HG02759 (cell line): ENCODE measurements at regions not wholly inside any gene's neighbourhood (a gene's known extent, or its start where the extent isn't known, plus 50 kb on each side); places are given as distances from the start of the nearest gene placed in this dataset.

Source experiments
- ATAC-seq: cut with Tn5 transposase; IDR thresholded peaks from one replicate; pipeline ENCODE4 v1.9.1; 2021; ENCODE audit warnings: mild to moderate bottlenecking, moderate library complexity; ENCODE audit not compliant: unreplicated experiment

- ATAC-seq = no peak
These were observed 370.2 kb downstream of the CMPK2 start for GRCh38 chr2:6495466-6495865.

- ATAC-seq = no peak
These were observed 369.3 kb downstream of the CMPK2 start for GRCh38 chr2:6496376-6496775.

- ATAC-seq = no peak
These were observed 368.7 kb downstream of the CMPK2 start for GRCh38 chr2:6497048-6497447.

- ATAC-seq = no peak
These were observed 366.9 kb downstream of the CMPK2 start for GRCh38 chr2:6498841-6499240.

GRCh38 chr2:6499691-6500090 lies 366.0 kb downstream of the CMPK2 start:
- ATAC-seq = no peak

- no peak for ATAC-seq
These were observed 359.3 kb downstream of the CMPK2 start for GRCh38 chr2:6506361-6506794.

- ATAC-seq = no peak
These were observed 358.8 kb downstream of the CMPK2 start for GRCh38 chr2:6506859-6507258.

GRCh38 chr2:6510532-6510931 lies 355.2 kb downstream of the CMPK2 start:
- no peak for ATAC-seq

- ATAC-seq = no peak
These were observed 353.1 kb downstream of the CMPK2 start for GRCh38 chr2:6512589-6512988.

GRCh38 chr2:6516674-6517073 lies 349.0 kb downstream of the CMPK2 start:
- ATAC-seq = no peak

GRCh38 chr2:6518361-6518760 lies 347.3 kb downstream of the CMPK2 start:
- no peak for ATAC-seq

GRCh38 chr2:6523476-6523875 lies 342.2 kb downstream of the CMPK2 start:
- no peak for ATAC-seq

GRCh38 chr2:6524691-6525474 lies 340.8 kb downstream of the CMPK2 start:
- no peak for ATAC-seq

GRCh38 chr2:6525475-6525964 lies 340.2 kb downstream of the CMPK2 start:
- ATAC-seq = no peak

- no peak for ATAC-seq
These were observed 339.4 kb downstream of the CMPK2 start for GRCh38 chr2:6526093-6526824.

GRCh38 chr2:6531304-6531703 lies 334.4 kb downstream of the CMPK2 start:
- no peak for ATAC-seq

GRCh38 chr2:6535572-6535971 lies 330.1 kb downstream of the CMPK2 start:
- ATAC-seq = no peak

GRCh38 chr2:6538607-6539006 lies 327.1 kb downstream of the CMPK2 start:
- ATAC-seq = no peak

- ATAC-seq = no peak
These were observed 320.4 kb downstream of the CMPK2 start for GRCh38 chr2:6545336-6545735.

GRCh38 chr2:6545795-6546194 lies 319.9 kb downstream of the CMPK2 start:
- no peak for ATAC-seq

- ATAC-seq = no peak
These were observed 311.2 kb downstream of the CMPK2 start for GRCh38 chr2:6554466-6554865.

GRCh38 chr2:6556755-6557154 lies 309.0 kb downstream of the CMPK2 start:
- no peak for ATAC-seq
